Neural progenitor cell (in vitro differentiated cells): ENCODE measurements at regions not wholly inside any gene's neighbourhood (a gene's known extent, or its start where the extent isn't known, plus 50 kb on each side); places are given as distances from the start of the nearest gene placed in this dataset.

Experiments
- DNase-seq: peaks from one replicate; pipeline ENCODE4 v3.0.0-alpha.2; 2016; ENCODE audit warnings: low spot score
- H2AFZ ChIP-seq: fragments of 200-600 bp; sonication (generic); replicated peaks from 2 replicates; pipeline ENCODE4 v1.6.1; 2016; ENCODE audit warnings: antibody characterized with exemption
- H3F3A ChIP-seq: fragments of 200-600 bp; sonication (generic); 2 replicates; pipeline ENCODE4 v1.6.1; 2016; ENCODE audit warnings: antibody characterized with exemption, low read depth
- H3K27ac ChIP-seq: fragments of 200-600 bp; sonication (generic); 2 replicates; pipeline ENCODE4 v1.5.1; 2016; ENCODE audit warnings: mild to moderate bottlenecking
- H3K27me3 ChIP-seq: fragments of 200-600 bp; sonication (generic); 2 replicates; pipeline ENCODE4 v1.6.1; 2016; ENCODE audit warnings: mild to moderate bottlenecking, moderate library complexity
- H3K36me3 ChIP-seq: fragments of 200-600 bp; sonication (generic); 2 replicates; pipeline ENCODE4 v1.5.1; 2016
- H3K4me1 ChIP-seq: fragments of 200-600 bp; sonication (generic); 2 replicates; pipeline ENCODE4 v1.6.1; 2016; ENCODE audit warnings: mixed run types
- H3K4me2 ChIP-seq: fragments of 200-600 bp; sonication (generic); 2 replicates; pipeline ENCODE4 v1.6.1; 2016
- H3K4me3 ChIP-seq: fragments of 200-600 bp; sonication (generic); 2 replicates; pipeline ENCODE4 v1.5.1; 2016
- H3K79me2 ChIP-seq: fragments of 200-600 bp; sonication (generic); 2 replicates; pipeline ENCODE4 v1.6.1; 2016; ENCODE audit warnings: low read depth
- H3K9ac ChIP-seq: fragments of 200-600 bp; sonication (generic); 2 replicates; pipeline ENCODE4 v1.6.1; 2016
- H3K9me3 ChIP-seq: fragments of 200-600 bp; sonication (generic); 2 replicates; pipeline ENCODE4 v1.5.1; 2016; ENCODE audit warnings: low read depth
- H4K20me1 ChIP-seq: fragments of 200-600 bp; sonication (generic); 2 replicates; pipeline ENCODE4 v1.6.1; 2016; ENCODE audit warnings: low read depth
- H3K27ac Mint-ChIP-seq: 3 replicates; pipeline ENCODE4 v1.8.0; 2021; ENCODE audit warnings: mixed read lengths
- H3K27me3 Mint-ChIP-seq: 2 replicates; pipeline ENCODE4 v1.8.0; 2022; ENCODE audit warnings: low read depth, mild to moderate bottlenecking, inconsistent platforms, moderate library complexity, mixed read lengths; ENCODE audit not compliant: insufficient read depth
- H3K36me3 Mint-ChIP-seq: 3 replicates; pipeline ENCODE4 v1.8.0; 2021; ENCODE audit warnings: mixed read lengths
- H3K4me1 Mint-ChIP-seq: 3 replicates; pipeline ENCODE4 v1.8.0; 2021; ENCODE audit warnings: mixed read lengths
- H3K4me3 Mint-ChIP-seq: 3 replicates; pipeline ENCODE4 v1.8.0; 2021; ENCODE audit warnings: mild to moderate bottlenecking, moderate library complexity, mixed read lengths
- H3K9me3 Mint-ChIP-seq: 3 replicates; pipeline ENCODE4 v1.8.0; 2020; ENCODE audit warnings: mixed read lengths
- CTCF ChIP-seq: fragments of 200-600 bp; sonication (generic); IDR thresholded peaks from 2 replicates; pipeline ENCODE4 v1.5.1; 2017; ENCODE audit warnings: antibody characterized with exemption, mild to moderate bottlenecking
- EZH2 ChIP-seq: fragments of 200-600 bp; sonication (generic); IDR thresholded peaks from 2 replicates; pipeline ENCODE4 v1.6.1; 2017; ENCODE audit warnings: antibody characterized with exemption, mild to moderate bottlenecking, moderate library complexity
- EZH2phosphoT487 ChIP-seq: fragments of 200-600 bp; sonication (generic); IDR thresholded peaks from 2 replicates; pipeline ENCODE4 v1.6.1; 2017; ENCODE audit warnings: antibody characterized with exemption

- no peaks in the 10 kb centered on the region for H3K36me3 Mint-ChIP-seq
- H3F3A ChIP-seq, result no peaks in the 10 kb centered on the region
- H3K4me3 Mint-ChIP-seq, result no peak overlapping the region
- no peak overlapping the region for H3K4me2 ChIP-seq
- H3K4me3 ChIP-seq, result no peak overlapping the region
- no peaks in the 10 kb centered on the region for H4K20me1 ChIP-seq
- H3K27me3 Mint-ChIP-seq, result peaks cover 4% of the 10 kb centered on the region
- peaks cover 16% of the 10 kb centered on the region for H3K9me3 Mint-ChIP-seq
- no peaks in the 10 kb centered on the region for H3K27me3 ChIP-seq
- no peak overlapping the region for H3K27ac Mint-ChIP-seq
- no peak overlapping the region for H3K9ac ChIP-seq
- H3K4me1 ChIP-seq, result no peaks in the 10 kb centered on the region
- H3K79me2 ChIP-seq, result no peaks in the 10 kb centered on the region
- H3K27ac ChIP-seq, result no peak overlapping the region
- H3K36me3 ChIP-seq, result no peaks in the 10 kb centered on the region
- no peaks in the 10 kb centered on the region for H3K9me3 ChIP-seq
- H2AFZ ChIP-seq, result no peak overlapping the region
- TF ChIP-seq EZH2 (no peak), CTCF (no peak), EZH2phosphoT487 (no peak)
- peaks cover 4% of the 10 kb centered on the region for H3K4me1 Mint-ChIP-seq
- peak; percentile 18 for DNase-seq
Observed at GRCh38 chr9:88684046-88684445, 149.1 kb downstream of the NXNL2 start.

GRCh38 chr9:88684845-88685244 is 149.9 kb downstream of the NXNL2 start:
- no peaks in the 10 kb centered on the region for H3F3A ChIP-seq
- no peaks in the 10 kb centered on the region for H3K4me1 ChIP-seq
- H3K4me3 Mint-ChIP-seq, result peak overlapping the region; percentile 13
- no peak overlapping the region for H3K4me2 ChIP-seq
- no peak for DNase-seq
- peak overlapping the region; percentile 36 for H3K27ac Mint-ChIP-seq
- no peak overlapping the region for H3K27ac ChIP-seq
- H3K27me3 ChIP-seq, result no peaks in the 10 kb centered on the region
- no peaks in the 10 kb centered on the region for H4K20me1 ChIP-seq
- H3K4me1 Mint-ChIP-seq, result peaks cover 4% of the 10 kb centered on the region
- TF ChIP-seq CTCF (no peak), EZH2phosphoT487 (no peak), EZH2 (no peak)
- H3K9ac ChIP-seq, result no peak overlapping the region
- no peak overlapping the region for H3K4me3 ChIP-seq
- no peaks in the 10 kb centered on the region for H3K36me3 ChIP-seq
- H3K27me3 Mint-ChIP-seq, result peaks cover 4% of the 10 kb centered on the region
- H3K36me3 Mint-ChIP-seq, result no peaks in the 10 kb centered on the region
- no peaks in the 10 kb centered on the region for H3K9me3 ChIP-seq
- no peaks in the 10 kb centered on the region for H3K79me2 ChIP-seq
- H3K9me3 Mint-ChIP-seq, result peaks cover 24% of the 10 kb centered on the region
- H2AFZ ChIP-seq, result no peak overlapping the region

GRCh38 chr9:88685966-88686365 is 151.0 kb downstream of the NXNL2 start:
- Mint-ChIP-seq H3K36me3 (no peaks in the 10 kb centered on the region), H3K4me1 (peaks cover 4% of the 10 kb centered on the region), H3K27ac (no peak overlapping the region), H3K27me3 (peaks cover 4% of the 10 kb centered on the region), H3K9me3 (peaks cover 33% of the 10 kb centered on the region), H3K4me3 (no peak overlapping the region)
- Histone ChIP-seq H3K4me3 (no peak overlapping the region), H3K4me2 (no peak overlapping the region), H2AFZ (no peak overlapping the region), H4K20me1 (no peaks in the 10 kb centered on the region), H3K36me3 (no peaks in the 10 kb centered on the region), H3K9ac (no peak overlapping the region), H3F3A (no peaks in the 10 kb centered on the region), H3K4me1 (no peaks in the 10 kb centered on the region), H3K27ac (no peak overlapping the region), H3K79me2 (no peaks in the 10 kb centered on the region), H3K9me3 (no peaks in the 10 kb centered on the region), H3K27me3 (no peaks in the 10 kb centered on the region)
- TF ChIP-seq CTCF (no peak), EZH2phosphoT487 (no peak), EZH2 (no peak)
- DNase-seq, result no peak
